ENCODE measurements at regions not wholly inside any gene's neighbourhood (a gene's known extent, or its start where the extent isn't known, plus 50 kb on each side); places are given as distances from the start of the nearest gene placed in this dataset.
"Not testable (repeated sequence)": the region's sequence is repeated elsewhere in the genome, so short reads cannot be mapped to it uniquely, and the experiment has no call there.

- no peak overlapping the region for H3K4me3 Mint-ChIP-seq
- DNase-seq: no peak
- no peaks in the 10 kb centered on the region for H3K4me1 Mint-ChIP-seq
- peaks cover 5 to 47% (median 13%) of the 10 kb centered on the region in 6 donors for H3K9me3 Mint-ChIP-seq
- H3K27ac Mint-ChIP-seq: no peak overlapping the region
- H3K27me3 Mint-ChIP-seq (ENCODE audit: low read depth in 3 of 3): peaks cover 0 to 2% (median 0%) of the 10 kb centered on the region in 3 donors
- no peaks in the 10 kb centered on the region for H3K36me3 Mint-ChIP-seq
Measured at GRCh38 chr5:92268343-92268742, 885.2 kb upstream of the ARRDC3 start.

GRCh38 chr5:92267830-92268229 lies 884.7 kb upstream of the ARRDC3 start:
- H3K27me3 Mint-ChIP-seq (ENCODE audit: low read depth in 3 of 3): peaks cover 0 to 2% (median 0%) of the 10 kb centered on the region in 3 donors
- no peak overlapping the region for H3K27ac Mint-ChIP-seq
- no peaks in the 10 kb centered on the region for H3K36me3 Mint-ChIP-seq
- H3K4me1 Mint-ChIP-seq: no peaks in the 10 kb centered on the region
- H3K9me3 Mint-ChIP-seq: peaks cover 5 to 47% (median 13%) of the 10 kb centered on the region in 6 donors
- no peak overlapping the region for H3K4me3 Mint-ChIP-seq
- no peak for DNase-seq

GRCh38 chr5:92265804-92266203 lies 882.7 kb upstream of the ARRDC3 start:
- Mint-ChIP-seq H3K36me3 (no peaks in the 10 kb centered on the region), H3K27ac (no peak overlapping the region), H3K4me1 (no peaks in the 10 kb centered on the region), H3K4me3 (no peak overlapping the region), H3K27me3 (ENCODE audit: low read depth in 3 of 3) (peaks cover 0 to 2% (median 0%) of the 10 kb centered on the region in 3 donors), H3K9me3 (peaks cover 3 to 38% (median 13%) of the 10 kb centered on the region in 6 donors)
- no peak for DNase-seq

- H3K36me3 Mint-ChIP-seq: not testable (repeated sequence)
Measured at GRCh38 chr5:92255605-92256004, 872.5 kb upstream of the ARRDC3 start.

GRCh38 chr5:92248518-92248917 lies 865.4 kb upstream of the ARRDC3 start:
- Mint-ChIP-seq H3K4me3 (no peak overlapping the region), H3K27ac (no peak overlapping the region), H3K27me3 (ENCODE audit: low read depth in 3 of 3) (peaks cover 0 to 4% (median 2%) of the 10 kb centered on the region in 3 donors), H3K9me3 (peaks cover 4 to 24% (median 11%) of the 10 kb centered on the region in 6 donors), H3K36me3 (no peaks in the 10 kb centered on the region), H3K4me1 (no peaks in the 10 kb centered on the region)
- no peak for DNase-seq

More at GRCh38 chr5:92255605-92256004, 872.5 kb upstream of the ARRDC3 start:
- H3K4me1 Mint-ChIP-seq; H3K27ac Mint-ChIP-seq; DNase-seq; H3K4me3 Mint-ChIP-seq; H3K27me3 Mint-ChIP-seq (ENCODE audit: low read depth in 3 of 3): not testable (repeated sequence)
- peaks cover 3 to 24% (median 13%) of the 10 kb centered on the region in 6 donors for H3K9me3 Mint-ChIP-seq

- no peaks in the 10 kb centered on the region for H3K36me3 Mint-ChIP-seq
- no peak overlapping the region for H3K27ac Mint-ChIP-seq
- DNase-seq: no peak
- peaks cover 0 to 18% (median 12%) of the 10 kb centered on the region in 6 donors for H3K9me3 Mint-ChIP-seq
- H3K4me1 Mint-ChIP-seq: no peaks in the 10 kb centered on the region
- H3K4me3 Mint-ChIP-seq: no peak overlapping the region
- H3K27me3 Mint-ChIP-seq (ENCODE audit: low read depth in 3 of 3): peaks cover 0 to 3% (median 0%) of the 10 kb centered on the region in 3 donors
Measured at GRCh38 chr5:92242170-92242569, 859.1 kb upstream of the ARRDC3 start.

GRCh38 chr5:92237896-92238295 lies 854.8 kb upstream of the ARRDC3 start:
- no peak for DNase-seq
- Mint-ChIP-seq H3K4me3 (no peak overlapping the region), H3K9me3 (peaks cover 9 to 43% (median 23%) of the 10 kb centered on the region in 6 donors), H3K4me1 (no peaks in the 10 kb centered on the region), H3K36me3 (no peaks in the 10 kb centered on the region), H3K27me3 (ENCODE audit: low read depth in 3 of 3) (peaks cover 0 to 3% (median 0%) of the 10 kb centered on the region in 3 donors), H3K27ac (no peak overlapping the region)

GRCh38 chr5:92222449-92222848 lies 839.3 kb upstream of the ARRDC3 start:
- no peak for DNase-seq
- no peak overlapping the region for H3K4me3 Mint-ChIP-seq
- H3K9me3 Mint-ChIP-seq: peaks cover 1 to 48% (median 19%) of the 10 kb centered on the region in 6 donors
- H3K27ac Mint-ChIP-seq: no peak overlapping the region
- H3K27me3 Mint-ChIP-seq (ENCODE audit: low read depth in 3 of 3): no peaks in the 10 kb centered on the region
- no peaks in the 10 kb centered on the region for H3K36me3 Mint-ChIP-seq
- no peaks in the 10 kb centered on the region for H3K4me1 Mint-ChIP-seq

- H3K36me3 Mint-ChIP-seq; H3K4me1 Mint-ChIP-seq; H3K27me3 Mint-ChIP-seq (ENCODE audit: low read depth in 3 of 3): not testable (repeated sequence)
Measured at GRCh38 chr5:92216852-92217251, 833.7 kb upstream of the ARRDC3 start.

GRCh38 chr5:92215116-92215515 lies 832.0 kb upstream of the ARRDC3 start:
- Mint-ChIP-seq H3K4me3 (no peak overlapping the region), H3K27ac (no peak overlapping the region), H3K27me3 (ENCODE audit: low read depth in 3 of 3) (no peaks in the 10 kb centered on the region), H3K9me3 (peaks cover 15 to 61% (median 30%) of the 10 kb centered on the region in 6 donors), H3K36me3 (no peaks in the 10 kb centered on the region), H3K4me1 (no peaks in the 10 kb centered on the region)
- DNase-seq: no peak

More at GRCh38 chr5:92216852-92217251, 833.7 kb upstream of the ARRDC3 start:
- DNase-seq, H3K4me3 Mint-ChIP-seq, H3K27ac Mint-ChIP-seq: not testable (repeated sequence)
- H3K9me3 Mint-ChIP-seq: peaks cover 15 to 60% (median 27%) of the 10 kb centered on the region in 6 donors

GRCh38 chr5:92208265-92208664 lies 825.1 kb upstream of the ARRDC3 start:
- Mint-ChIP-seq H3K36me3 (peaks cover 0 to 4% (median 0%) of the 10 kb centered on the region in 3 donors), H3K27me3 (ENCODE audit: low read depth in 3 of 3) (peaks cover 0 to 3% (median 0%) of the 10 kb centered on the region in 3 donors), H3K4me1 (no peaks in the 10 kb centered on the region), H3K4me3 (no peak overlapping the region), H3K9me3 (peaks cover 0 to 37% (median 14%) of the 10 kb centered on the region in 6 donors), H3K27ac (no peak overlapping the region)
- DNase-seq: no peak

- Mint-ChIP-seq H3K36me3 (peaks cover 0 to 4% (median 0%) of the 10 kb centered on the region in 3 donors), H3K4me3 (no peak overlapping the region), H3K9me3 (peaks cover 0 to 37% (median 14%) of the 10 kb centered on the region in 6 donors), H3K27ac (no peak overlapping the region), H3K27me3 (ENCODE audit: low read depth in 3 of 3) (peaks cover 0 to 3% (median 0%) of the 10 kb centered on the region in 3 donors), H3K4me1 (no peaks in the 10 kb centered on the region)
- no peak for DNase-seq
Measured at GRCh38 chr5:92207151-92207550, 824.0 kb upstream of the ARRDC3 start.

GRCh38 chr5:92206681-92207080 lies 823.6 kb upstream of the ARRDC3 start:
- no peak for DNase-seq
- H3K27ac Mint-ChIP-seq: no peak overlapping the region
- H3K4me1 Mint-ChIP-seq: no peaks in the 10 kb centered on the region
- peaks cover 0 to 3% (median 0%) of the 10 kb centered on the region in 3 donors for H3K27me3 Mint-ChIP-seq (ENCODE audit: low read depth in 3 of 3)
- H3K4me3 Mint-ChIP-seq: no peak overlapping the region
- peaks cover 0 to 4% (median 0%) of the 10 kb centered on the region in 3 donors for H3K36me3 Mint-ChIP-seq
- peaks cover 2 to 41% (median 15%) of the 10 kb centered on the region in 6 donors for H3K9me3 Mint-ChIP-seq

- peaks cover 2 to 28% (median 7%) of the 10 kb centered on the region in 6 donors for H3K9me3 Mint-ChIP-seq
- H3K27ac Mint-ChIP-seq; DNase-seq; H3K4me1 Mint-ChIP-seq; H3K27me3 Mint-ChIP-seq (ENCODE audit: low read depth in 3 of 3); H3K4me3 Mint-ChIP-seq; H3K36me3 Mint-ChIP-seq: not testable (repeated sequence)
Measured at GRCh38 chr5:92199035-92199434, 815.9 kb upstream of the ARRDC3 start.

GRCh38 chr5:92181656-92182055 lies 798.5 kb upstream of the ARRDC3 start:
- no peak for DNase-seq
- H3K27ac Mint-ChIP-seq: no peak overlapping the region
- no peaks in the 10 kb centered on the region for H3K27me3 Mint-ChIP-seq (ENCODE audit: low read depth in 3 of 3)
- peaks cover 1 to 26% (median 5%) of the 10 kb centered on the region in 6 donors for H3K9me3 Mint-ChIP-seq
- no peak overlapping the region for H3K4me3 Mint-ChIP-seq
- no peaks in the 10 kb centered on the region for H3K36me3 Mint-ChIP-seq
- H3K4me1 Mint-ChIP-seq: no peaks in the 10 kb centered on the region

Data from immature natural killer cell (primary cell).